Skeletal muscle tissue (tissue), 3 donors: ENCODE measurements at regions not wholly inside any gene's neighbourhood (a gene's known extent, or its start where the extent isn't known, plus 50 kb on each side); places are given as distances from the start of the nearest gene placed in this dataset.

ENCODE experiments used
- H3K27ac ChIP-seq: one replicate; pipeline ENCODE4 v1.7.0; 2013; ENCODE audit warnings: mild to moderate bottlenecking, low read depth, low read length, inconsistent platforms
- H3K27me3 ChIP-seq, 3 donors: one replicate each; pipeline ENCODE4 v1.7.0; 2013; ENCODE audit warnings: low read length in 3 of 3; ENCODE audit not compliant: control insufficient read depth in 3 of 3, insufficient read depth in 3 of 3
- H3K36me3 ChIP-seq, 3 donors: one replicate each; pipeline ENCODE4 v1.7.0; 2013; ENCODE audit warnings: low read length in 3 of 3; ENCODE audit not compliant: control insufficient read depth in 3 of 3, insufficient read depth in 3 of 3
- H3K4me1 ChIP-seq, 3 donors: one replicate each; pipeline ENCODE4 v1.7.0; 2013; ENCODE audit warnings: low read length in 3 of 3, mild to moderate bottlenecking in 3 of 3; ENCODE audit not compliant: control insufficient read depth in 3 of 3, insufficient read depth in 3 of 3
- H3K4me3 ChIP-seq, 3 donors: one replicate each; pipeline ENCODE4 v1.7.0; 2013; ENCODE audit warnings: low read length in 3 of 3
- H3K9ac ChIP-seq, 3 donors: one replicate each; pipeline ENCODE4 v1.7.0; 2013; ENCODE audit warnings: low read length in 3 of 3, mild to moderate bottlenecking in 3 of 3, moderate library complexity in 2 of 3, low read depth in 1 of 3
- H3K9me3 ChIP-seq, 3 donors: one replicate each; pipeline ENCODE4 v1.7.0; 2013; ENCODE audit warnings: low read length in 3 of 3; ENCODE audit not compliant: control insufficient read depth in 3 of 3
- donor health status: Osteomylitis.

GRCh38 chr1:199641531-199641930, 386.0 kb upstream of the NR5A2 start:
- H3K4me3 ChIP-seq = no peak overlapping the region
- H3K9ac ChIP-seq = no peak overlapping the region
- no peaks in the 10 kb centered on the region for H3K36me3 ChIP-seq
- no peaks in the 10 kb centered on the region for H3K4me1 ChIP-seq
- H3K27me3 ChIP-seq = no peaks in the 10 kb centered on the region
- no peaks in the 10 kb centered on the region for H3K9me3 ChIP-seq
- H3K27ac ChIP-seq = no peak overlapping the region

GRCh38 chr1:199644912-199645311, 382.6 kb upstream of the NR5A2 start:
- H3K9ac ChIP-seq = no peak overlapping the region
- no peaks in the 10 kb centered on the region for H3K9me3 ChIP-seq
- H3K27me3 ChIP-seq = no peaks in the 10 kb centered on the region
- H3K36me3 ChIP-seq = no peaks in the 10 kb centered on the region
- H3K4me1 ChIP-seq = no peaks in the 10 kb centered on the region
- H3K4me3 ChIP-seq = no peak overlapping the region
- H3K27ac ChIP-seq = no peak overlapping the region

- Histone ChIP-seq H3K9ac (no peak overlapping the region), H3K27ac (no peak overlapping the region), H3K27me3 (no peaks in the 10 kb centered on the region), H3K4me1 (no peaks in the 10 kb centered on the region), H3K4me3 (no peak overlapping the region), H3K36me3 (no peaks in the 10 kb centered on the region), H3K9me3 (no peaks in the 10 kb centered on the region)
These were observed 380.7 kb upstream of the NR5A2 start for GRCh38 chr1:199646761-199647160.

GRCh38 chr1:199657449-199657848, 370.1 kb upstream of the NR5A2 start:
- Histone ChIP-seq H3K9me3 (no peaks in the 10 kb centered on the region), H3K4me3 (no peak overlapping the region), H3K27ac (no peak overlapping the region), H3K4me1 (no peaks in the 10 kb centered on the region), H3K27me3 (no peaks in the 10 kb centered on the region), H3K9ac (no peak overlapping the region), H3K36me3 (no peaks in the 10 kb centered on the region)

GRCh38 chr1:199660071-199660470, 367.4 kb upstream of the NR5A2 start:
- Histone ChIP-seq H3K9ac (no peak overlapping the region), H3K36me3 (no peaks in the 10 kb centered on the region), H3K27me3 (no peaks in the 10 kb centered on the region), H3K27ac (no peak overlapping the region), H3K4me1 (no peaks in the 10 kb centered on the region), H3K4me3 (no peak overlapping the region), H3K9me3 (no peaks in the 10 kb centered on the region)

GRCh38 chr1:199665371-199665770, 362.1 kb upstream of the NR5A2 start:
- no peaks in the 10 kb centered on the region for H3K27me3 ChIP-seq
- no peaks in the 10 kb centered on the region for H3K36me3 ChIP-seq
- no peak overlapping the region for H3K27ac ChIP-seq
- H3K4me3 ChIP-seq = no peak overlapping the region
- no peaks in the 10 kb centered on the region for H3K9me3 ChIP-seq
- no peak overlapping the region for H3K9ac ChIP-seq
- peaks cover 0 to 4% (median 0%) of the 10 kb centered on the region in 3 donors for H3K4me1 ChIP-seq

GRCh38 chr1:199667089-199667488, 360.4 kb upstream of the NR5A2 start:
- H3K36me3 ChIP-seq = no peaks in the 10 kb centered on the region

GRCh38 chr1:199669916-199670315, 357.6 kb upstream of the NR5A2 start:
- Histone ChIP-seq H3K4me3 (no peak overlapping the region), H3K27me3 (peaks cover 0 to 3% (median 0%) of the 10 kb centered on the region in 3 donors), H3K9ac (no peak overlapping the region), H3K4me1 (peaks cover 0 to 4% (median 0%) of the 10 kb centered on the region in 3 donors), H3K9me3 (no peaks in the 10 kb centered on the region), H3K27ac (no peak overlapping the region), H3K36me3 (no peaks in the 10 kb centered on the region)

More at GRCh38 chr1:199667089-199667488, 360.4 kb upstream of the NR5A2 start:
- peaks cover 0 to 4% (median 0%) of the 10 kb centered on the region in 3 donors for H3K4me1 ChIP-seq
- no peaks in the 10 kb centered on the region for H3K9me3 ChIP-seq
- no peak overlapping the region for H3K27ac ChIP-seq
- H3K9ac ChIP-seq = no peak overlapping the region
- H3K27me3 ChIP-seq = no peaks in the 10 kb centered on the region
- no peak overlapping the region for H3K4me3 ChIP-seq

GRCh38 chr1:199671684-199672083, 355.8 kb upstream of the NR5A2 start:
- no peaks in the 10 kb centered on the region for H3K4me1 ChIP-seq
- H3K36me3 ChIP-seq = no peaks in the 10 kb centered on the region
- H3K4me3 ChIP-seq = no peak overlapping the region
- H3K9me3 ChIP-seq = no peaks in the 10 kb centered on the region
- H3K9ac ChIP-seq = no peak overlapping the region
- peaks cover 0 to 3% (median 0%) of the 10 kb centered on the region in 3 donors for H3K27me3 ChIP-seq
- no peak overlapping the region for H3K27ac ChIP-seq

- H3K36me3 ChIP-seq = no peaks in the 10 kb centered on the region
- no peaks in the 10 kb centered on the region for H3K4me1 ChIP-seq
- no peaks in the 10 kb centered on the region for H3K9me3 ChIP-seq
- no peak overlapping the region for H3K4me3 ChIP-seq
- H3K27ac ChIP-seq = no peak overlapping the region
- peaks cover 0 to 3% (median 0%) of the 10 kb centered on the region in 3 donors for H3K27me3 ChIP-seq
- H3K9ac ChIP-seq = no peak overlapping the region
These were observed 351.6 kb upstream of the NR5A2 start for GRCh38 chr1:199675937-199676336.

- H3K9ac ChIP-seq = no peak overlapping the region
- no peaks in the 10 kb centered on the region for H3K36me3 ChIP-seq
- H3K27ac ChIP-seq = no peak overlapping the region
- H3K9me3 ChIP-seq = no peaks in the 10 kb centered on the region
- H3K4me1 ChIP-seq = no peaks in the 10 kb centered on the region
- H3K4me3 ChIP-seq = no peak overlapping the region
- H3K27me3 ChIP-seq = peaks cover 0 to 3% (median 0%) of the 10 kb centered on the region in 3 donors
These were observed 348.7 kb upstream of the NR5A2 start for GRCh38 chr1:199678771-199679170.
